OCI-LY7 (cell line): ENCODE measurements at regions not wholly inside any gene's neighbourhood (a gene's known extent, or its start where the extent isn't known, plus 50 kb on each side); places are given as distances from the start of the nearest gene placed in this dataset.

Experiments
- CTCF ChIP-seq: fragments of 200-600 bp; sonication (generic); conservative IDR thresholded peaks from 2 replicates; pipeline ENCODE4 v1.5.1; 2014; ENCODE audit warnings: mild to moderate bottlenecking, antibody characterized with exemption, low read length, moderate library complexity, mixed read lengths
- EZH2phosphoT487 ChIP-seq: fragments of 200-600 bp; sonication (generic); IDR thresholded peaks from 2 replicates; pipeline ENCODE4 v1.6.1; 2018; ENCODE audit warnings: low read depth, borderline replicate concordance, mild to moderate bottlenecking, mixed run types, antibody characterized with exemption, low read length, moderate library complexity, mixed read lengths

DNA sequence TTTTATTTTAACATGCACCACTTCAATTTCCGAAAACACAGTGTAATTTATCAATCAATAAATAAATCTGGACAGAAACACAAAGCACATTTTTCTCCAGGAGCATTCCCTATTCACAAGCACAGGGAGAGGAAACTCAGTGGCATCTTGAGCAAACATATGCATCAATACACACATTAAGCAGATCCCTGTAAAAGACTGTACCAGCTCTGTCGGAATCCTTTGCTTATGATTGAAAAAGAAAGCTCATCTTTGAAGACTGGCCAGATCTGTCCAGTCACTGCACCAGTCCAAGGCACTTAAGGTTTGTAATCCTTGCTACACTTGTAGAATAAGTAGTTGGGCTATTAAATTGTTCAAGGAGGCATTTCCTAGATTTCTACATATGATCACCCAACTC lies 343.9 kb downstream of the BMPER start:
- TF ChIP-seq CTCF, result no peak
- no peak for TF ChIP-seq EZH2phosphoT487
